ENCODE measurements at regions not wholly inside any gene's neighbourhood (a gene's known extent, or its start where the extent isn't known, plus 50 kb on each side); places are given as distances from the start of the nearest gene placed in this dataset.

DNA sequence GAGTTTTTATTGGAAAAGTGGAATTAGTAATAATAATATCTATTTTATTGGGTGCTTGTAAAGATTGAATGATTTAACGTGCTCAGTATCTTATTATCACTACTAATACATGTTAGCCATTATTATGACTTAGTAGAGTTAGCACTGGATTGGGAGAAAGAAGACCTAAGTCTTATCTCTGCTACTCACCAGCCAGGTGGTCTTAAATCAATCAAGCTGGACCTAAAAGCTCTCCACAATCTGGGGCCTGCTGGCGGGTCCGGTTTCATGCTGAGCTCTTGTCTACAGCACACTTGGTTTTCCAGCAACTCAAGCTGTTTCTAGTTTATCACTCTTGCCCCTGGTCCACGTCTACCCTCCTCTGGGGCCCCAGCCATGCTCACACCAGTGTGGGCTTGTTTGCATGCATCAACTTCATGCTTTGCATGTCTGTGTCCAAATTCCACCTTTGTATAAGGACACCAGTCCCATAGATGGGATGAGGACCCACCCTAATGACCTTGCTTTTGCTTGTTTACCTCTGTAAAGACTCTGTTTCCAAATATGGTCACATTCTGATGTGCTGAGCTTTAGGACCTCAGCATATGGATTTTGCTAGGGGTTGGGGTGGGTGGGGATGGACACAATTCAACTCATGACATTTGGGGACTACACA is 363.1 kb downstream of the LPIN1 start:
- no peak overlapping the region for H3K4me3 ChIP-seq (ENCODE audit: low read depth, low read length)
- no peak for DNase-seq (ENCODE audit: low read depth)
- TF ChIP-seq POLR2A (IDR thresholded peaks at IDR 0.05; ENCODE audit: extremely low read depth, insufficient read length) (no peak), MYC (IDR thresholded peaks at IDR 0.05; ENCODE audit: low read depth, low read length) (no peak)
- TF ChIP-seq, protein P1, sequence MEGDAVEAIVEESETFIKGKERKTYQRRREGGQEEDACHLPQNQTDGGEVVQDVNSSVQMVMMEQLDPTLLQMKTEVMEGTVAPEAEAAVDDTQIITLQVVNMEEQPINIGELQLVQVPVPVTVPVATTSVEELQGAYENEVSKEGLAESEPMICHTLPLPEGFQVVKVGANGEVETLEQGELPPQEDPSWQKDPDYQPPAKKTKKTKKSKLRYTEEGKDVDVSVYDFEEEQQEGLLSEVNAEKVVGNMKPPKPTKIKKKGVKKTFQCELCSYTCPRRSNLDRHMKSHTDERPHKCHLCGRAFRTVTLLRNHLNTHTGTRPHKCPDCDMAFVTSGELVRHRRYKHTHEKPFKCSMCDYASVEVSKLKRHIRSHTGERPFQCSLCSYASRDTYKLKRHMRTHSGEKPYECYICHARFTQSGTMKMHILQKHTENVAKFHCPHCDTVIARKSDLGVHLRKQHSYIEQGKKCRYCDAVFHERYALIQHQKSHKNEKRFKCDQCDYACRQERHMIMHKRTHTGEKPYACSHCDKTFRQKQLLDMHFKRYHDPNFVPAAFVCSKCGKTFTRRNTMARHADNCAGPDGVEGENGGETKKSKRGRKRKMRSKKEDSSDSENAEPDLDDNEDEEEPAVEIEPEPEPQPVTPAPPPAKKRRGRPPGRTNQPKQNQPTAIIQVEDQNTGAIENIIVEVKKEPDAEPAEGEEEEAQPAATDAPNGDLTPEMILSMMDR (IDR thresholded peaks at IDR 0.05; ENCODE audit: low read depth, low read length), result no peak
- TF ChIP-seq, protein P2, sequence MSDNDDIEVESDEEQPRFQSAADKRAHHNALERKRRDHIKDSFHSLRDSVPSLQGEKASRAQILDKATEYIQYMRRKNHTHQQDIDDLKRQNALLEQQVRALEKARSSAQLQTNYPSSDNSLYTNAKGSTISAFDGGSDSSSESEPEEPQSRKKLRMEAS (IDR thresholded peaks at IDR 0.05; ENCODE audit: low read depth, low read length), result no peak

DNA sequence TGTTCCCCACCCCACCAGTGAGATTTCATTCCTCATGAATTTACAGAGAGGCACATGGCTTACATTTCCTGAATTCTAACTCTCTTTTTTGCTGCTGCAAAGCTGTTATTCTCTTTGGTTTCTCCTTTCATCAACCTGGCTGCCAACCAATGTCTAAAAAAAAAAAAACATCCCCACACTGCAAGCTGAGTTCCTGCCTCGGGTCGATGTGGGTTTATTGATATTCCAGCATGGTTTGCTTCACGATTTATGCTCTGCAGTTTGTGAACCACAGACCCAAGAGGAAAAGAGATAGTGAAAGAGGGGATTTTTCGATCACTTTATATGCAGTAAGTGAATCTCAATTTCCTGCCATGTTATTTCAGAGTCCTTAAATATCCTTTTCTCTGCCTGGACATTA is 363.6 kb downstream of the LPIN1 start:
- TF ChIP-seq, protein P1 (IDR thresholded peaks at IDR 0.05; ENCODE audit: low read depth, low read length), result no peak
- TF ChIP-seq POLR2A (IDR thresholded peaks at IDR 0.05; ENCODE audit: extremely low read depth, insufficient read length) (no peak), MYC (IDR thresholded peaks at IDR 0.05; ENCODE audit: low read depth, low read length) (no peak)
- TF ChIP-seq, protein P2 (IDR thresholded peaks at IDR 0.05; ENCODE audit: low read depth, low read length), result no peak
- DNase-seq (ENCODE audit: low read depth), result no peak

DNA sequence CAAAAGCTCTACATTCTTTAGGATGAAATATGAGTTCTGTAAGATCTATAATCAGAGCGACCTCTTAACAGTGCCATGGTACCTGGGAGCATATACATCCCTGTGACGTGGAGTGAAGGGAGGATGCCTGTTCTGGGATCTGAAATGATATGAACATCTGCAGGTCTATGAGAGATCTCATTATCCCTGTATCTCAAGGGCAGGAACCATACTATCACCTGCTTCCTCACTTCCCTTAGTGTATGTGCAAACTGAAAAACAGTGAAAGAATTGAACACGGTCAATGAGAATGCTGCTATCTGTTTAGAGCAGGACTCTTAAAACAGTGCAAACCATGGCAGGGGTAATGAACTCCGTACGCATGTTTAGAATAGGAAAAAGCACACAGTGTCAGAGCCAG is 364.0 kb downstream of the LPIN1 start:
- no peak overlapping the region for H3K4me3 ChIP-seq (ENCODE audit: low read depth, low read length)
- TF ChIP-seq, protein P2 (IDR thresholded peaks at IDR 0.05; ENCODE audit: low read depth, low read length), result no peak
- TF ChIP-seq, protein P1 (IDR thresholded peaks at IDR 0.05; ENCODE audit: low read depth, low read length), result no peak
- TF ChIP-seq POLR2A (IDR thresholded peaks at IDR 0.05; ENCODE audit: extremely low read depth, insufficient read length) (no peak), MYC (IDR thresholded peaks at IDR 0.05; ENCODE audit: low read depth, low read length) (no peak)
- DNase-seq (ENCODE audit: low read depth), result no peak

More for the DNA sequence above, 363.6 kb downstream of the LPIN1 start:
- no peak overlapping the region for H3K4me3 ChIP-seq (ENCODE audit: low read depth, low read length)

DNA sequence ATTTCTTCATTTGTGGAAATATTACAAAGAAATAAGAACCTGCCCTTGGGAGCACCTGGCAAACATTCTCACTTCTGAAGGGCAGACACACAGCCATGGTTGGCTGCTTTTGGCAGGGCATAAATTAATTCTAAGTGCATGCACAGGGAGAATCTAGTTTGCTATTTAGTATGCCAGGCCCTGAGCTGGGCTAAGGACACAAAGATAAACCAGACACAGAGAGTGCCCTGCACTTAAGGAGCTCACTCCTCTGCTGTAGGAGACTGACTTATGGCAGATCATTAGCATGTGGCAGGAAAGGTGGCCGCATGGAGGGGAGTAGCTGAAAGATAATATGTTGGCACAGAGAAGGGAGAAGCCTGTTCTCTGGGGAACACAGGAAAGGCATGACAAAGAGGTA is 367.0 kb downstream of the LPIN1 start:
- TF ChIP-seq, protein P2 (IDR thresholded peaks at IDR 0.05; ENCODE audit: low read depth, low read length), result no peak
- TF ChIP-seq, protein P1 (IDR thresholded peaks at IDR 0.05; ENCODE audit: low read depth, low read length), result no peak
- TF ChIP-seq POLR2A (IDR thresholded peaks at IDR 0.05; ENCODE audit: extremely low read depth, insufficient read length) (no peak), MYC (IDR thresholded peaks at IDR 0.05; ENCODE audit: low read depth, low read length) (no peak)
- no peak overlapping the region for H3K4me3 ChIP-seq (ENCODE audit: low read depth, low read length)
- no peak for DNase-seq (ENCODE audit: low read depth)

DNA sequence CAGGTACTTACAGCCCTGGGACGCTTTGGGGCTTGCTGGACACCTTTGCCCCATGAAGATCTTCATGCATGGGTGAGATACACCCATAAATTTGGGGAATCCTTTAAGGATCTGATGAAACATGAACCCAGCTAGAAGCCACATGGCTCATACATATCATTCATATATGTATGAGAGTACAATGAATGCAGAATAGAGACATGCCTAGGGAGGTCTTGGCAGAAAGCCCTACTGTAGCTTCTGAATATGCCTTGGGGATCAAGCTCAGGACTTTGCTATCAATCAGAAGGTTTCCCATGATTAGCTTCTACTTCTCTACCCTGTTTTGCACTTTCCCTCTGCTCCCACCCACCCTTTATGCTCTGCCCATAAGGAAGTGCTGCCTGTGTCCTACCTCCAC is 368.4 kb downstream of the LPIN1 start:
- no peak overlapping the region for H3K4me3 ChIP-seq (ENCODE audit: low read depth, low read length)
- no peak for DNase-seq (ENCODE audit: low read depth)
- TF ChIP-seq, protein P2 (IDR thresholded peaks at IDR 0.05; ENCODE audit: low read depth, low read length), result no peak
- no peak for TF ChIP-seq POLR2A (IDR thresholded peaks at IDR 0.05; ENCODE audit: extremely low read depth, insufficient read length)
- no peak for TF ChIP-seq MYC (IDR thresholded peaks at IDR 0.05; ENCODE audit: low read depth, low read length)
- TF ChIP-seq, protein P1 (IDR thresholded peaks at IDR 0.05; ENCODE audit: low read depth, low read length), result no peak
